Esophagus muscularis mucosa (tissue), 3 donors: ENCODE measurements at regions not wholly inside any gene's neighbourhood (a gene's known extent, or its start where the extent isn't known, plus 50 kb on each side); places are given as distances from the start of the nearest gene placed in this dataset.

Experiments used
- CTCF ChIP-seq, 3 experiments: fragments of 200-600 bp in 2 of 3; fragments of 450-650 bp in 1 of 3; sonication (generic) in 2 of 3; IDR thresholded peaks; one replicate each; pipeline ENCODE4 v1.5.1; 2017 to 2019; ENCODE audit warnings: antibody characterized with exemption in 3 of 3, mild to moderate bottlenecking in 2 of 3, moderate library complexity in 1 of 3
- POLR2A ChIP-seq: fragments of 450-650 bp; IDR thresholded peaks from one replicate; pipeline ENCODE4 v1.6.1; 2017; ENCODE audit warnings: antibody characterized with exemption, moderate library complexity, mild to moderate bottlenecking, low read depth
- POLR2AphosphoS5 ChIP-seq, 2 donors: sonication (generic); formaldehyde crosslinking; IDR thresholded peaks; one replicate each; pipeline ENCODE4 v1.6.1; 2017; ENCODE audit warnings: antibody characterized with exemption in 2 of 2

- TF ChIP-seq CTCF (IDR thresholded peaks at IDR 0.05), result no peak
- no peak for TF ChIP-seq POLR2AphosphoS5 (IDR thresholded peaks at IDR 0.05)
- no peak for TF ChIP-seq POLR2A
These were observed 249.9 kb upstream of the LRTM1 start for GRCh38 chr3:55177749-55178148.
